ENCODE measurements at regions not wholly inside any gene's neighbourhood (a gene's known extent, or its start where the extent isn't known, plus 50 kb on each side); places are given as distances from the start of the nearest gene placed in this dataset.

GRCh38 chr2:239471011-239471792 lies 70.4 kb upstream of the HDAC4 start:
- TF ChIP-seq, protein P1, sequence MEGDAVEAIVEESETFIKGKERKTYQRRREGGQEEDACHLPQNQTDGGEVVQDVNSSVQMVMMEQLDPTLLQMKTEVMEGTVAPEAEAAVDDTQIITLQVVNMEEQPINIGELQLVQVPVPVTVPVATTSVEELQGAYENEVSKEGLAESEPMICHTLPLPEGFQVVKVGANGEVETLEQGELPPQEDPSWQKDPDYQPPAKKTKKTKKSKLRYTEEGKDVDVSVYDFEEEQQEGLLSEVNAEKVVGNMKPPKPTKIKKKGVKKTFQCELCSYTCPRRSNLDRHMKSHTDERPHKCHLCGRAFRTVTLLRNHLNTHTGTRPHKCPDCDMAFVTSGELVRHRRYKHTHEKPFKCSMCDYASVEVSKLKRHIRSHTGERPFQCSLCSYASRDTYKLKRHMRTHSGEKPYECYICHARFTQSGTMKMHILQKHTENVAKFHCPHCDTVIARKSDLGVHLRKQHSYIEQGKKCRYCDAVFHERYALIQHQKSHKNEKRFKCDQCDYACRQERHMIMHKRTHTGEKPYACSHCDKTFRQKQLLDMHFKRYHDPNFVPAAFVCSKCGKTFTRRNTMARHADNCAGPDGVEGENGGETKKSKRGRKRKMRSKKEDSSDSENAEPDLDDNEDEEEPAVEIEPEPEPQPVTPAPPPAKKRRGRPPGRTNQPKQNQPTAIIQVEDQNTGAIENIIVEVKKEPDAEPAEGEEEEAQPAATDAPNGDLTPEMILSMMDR (IDR thresholded peaks at IDR 0.05; ENCODE audit: insufficient read depth, low read length, missing control alignments): no peak
- DNase-seq (ENCODE audit: low read depth, low spot score): no peak
- ChIA-PET CTCF (no interaction called here), POLR2A (no interaction called here)
- no peak overlapping the region for H3K4me3 ChIP-seq (ENCODE audit: low read depth, low read length)

DNA sequence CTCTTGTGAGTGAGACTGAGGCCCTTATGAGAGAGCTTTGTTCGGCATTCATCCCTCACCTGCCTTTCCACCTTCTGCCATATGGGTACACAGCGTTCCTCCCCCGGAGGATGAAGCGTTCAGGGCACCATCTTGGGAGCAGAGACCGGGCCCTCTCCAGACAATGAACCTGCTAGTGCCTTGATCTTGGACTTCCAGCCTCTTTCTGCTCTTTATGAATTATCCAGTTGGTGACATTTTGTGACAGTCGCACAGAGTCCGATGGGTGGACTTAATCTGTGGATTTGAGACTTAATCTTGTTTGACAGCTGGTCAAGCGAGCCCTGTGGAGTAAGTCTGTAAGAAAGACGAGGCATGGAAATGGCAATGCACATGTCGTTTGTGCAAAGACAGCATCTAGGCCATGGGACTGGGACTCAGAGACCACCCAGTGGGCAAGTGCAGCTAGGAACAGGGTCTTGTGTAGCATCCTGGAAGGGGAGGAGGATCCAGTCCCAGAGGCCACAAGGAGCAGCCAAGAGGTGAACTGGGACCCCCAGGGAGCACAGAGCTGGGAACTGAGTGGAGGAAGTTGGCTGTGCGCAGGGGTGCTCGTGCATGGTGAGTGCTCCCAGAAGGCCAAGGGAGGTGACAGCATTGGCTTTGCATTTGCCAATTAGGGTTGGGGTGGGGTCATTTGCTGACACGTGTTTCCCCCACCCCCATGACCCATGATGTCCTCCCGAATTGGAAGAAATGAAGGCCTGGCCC lies 69.5 kb upstream of the HDAC4 start:
- ChIA-PET POLR2A (no interaction called here), CTCF (no interaction called here)
- no peak overlapping the region for H3K4me3 ChIP-seq (ENCODE audit: low read depth, low read length)
- TF ChIP-seq, protein P1 (IDR thresholded peaks at IDR 0.05; ENCODE audit: insufficient read depth, low read length, missing control alignments): no peak
- no peak for DNase-seq (ENCODE audit: low read depth, low spot score)

- H3K4me3 ChIP-seq (ENCODE audit: low read depth, low read length): no peak overlapping the region
- TF ChIP-seq, protein P1 (IDR thresholded peaks at IDR 0.05; ENCODE audit: insufficient read depth, low read length, missing control alignments): no peak
- ChIA-PET CTCF (no interaction called here), POLR2A (no interaction called here)
- no peak for DNase-seq (ENCODE audit: low read depth, low spot score)
Measured at GRCh38 chr2:239469106-239469960, 68.5 kb upstream of the HDAC4 start.

- TF ChIP-seq, protein P1 (IDR thresholded peaks at IDR 0.05; ENCODE audit: insufficient read depth, low read length, missing control alignments): no peak
- CTCF ChIA-PET: no interaction called here
- POLR2A ChIA-PET: no interaction called here
- no peak for DNase-seq (ENCODE audit: low read depth, low spot score)
- H3K4me3 ChIP-seq (ENCODE audit: low read depth, low read length): no peak overlapping the region
Measured at GRCh38 chr2:239468491-239469105, 67.8 kb upstream of the HDAC4 start.

DNA sequence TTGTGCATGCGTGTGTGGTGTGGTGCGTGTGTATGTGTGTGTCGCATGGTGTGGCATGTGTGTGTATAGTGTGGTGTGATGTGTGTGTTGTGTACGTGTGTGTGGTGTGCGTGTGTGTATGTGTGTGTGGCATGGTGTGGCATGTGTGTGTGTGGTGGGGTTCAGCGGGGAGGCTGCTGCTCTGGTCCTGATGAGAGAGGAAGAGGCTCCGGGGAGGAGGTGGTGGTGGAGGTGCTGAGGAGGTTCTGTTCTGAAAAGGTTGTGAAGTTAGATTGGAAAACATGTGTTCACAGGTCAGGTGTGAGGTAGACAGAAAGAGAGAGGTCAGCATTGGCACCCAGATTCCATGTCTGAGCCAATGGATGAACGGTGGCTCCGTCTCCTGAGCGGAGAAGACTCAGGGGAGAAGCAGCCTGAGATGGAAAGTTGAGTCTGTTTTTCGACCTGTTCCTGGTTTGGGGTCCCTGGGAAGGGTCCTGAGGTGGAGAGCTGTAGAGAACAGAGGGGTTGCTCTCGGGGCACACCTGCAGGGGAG lies 67.2 kb upstream of the HDAC4 start:
- no peak overlapping the region for H3K4me3 ChIP-seq (ENCODE audit: low read depth, low read length)
- CTCF ChIA-PET: no interaction called here
- DNase-seq (ENCODE audit: low read depth, low spot score): no peak
- TF ChIP-seq, protein P1 (IDR thresholded peaks at IDR 0.05; ENCODE audit: insufficient read depth, low read length, missing control alignments): no peak
- POLR2A ChIA-PET: no interaction called here
